NCI-H1694 treated with DMSO at 0.1 percent for 48 hours (cell line): ENCODE measurements at regions not wholly inside any gene's neighbourhood (a gene's known extent, or its start where the extent isn't known, plus 50 kb on each side); places are given as distances from the start of the nearest gene placed in this dataset.
"Not testable (repeated sequence)": the region's sequence is repeated elsewhere in the genome, so short reads cannot be mapped to it uniquely, and the experiment has no call there.

Experiments used
- DNase-seq: peaks from one replicate; lab custom pipeline; 2025; lab: John Stamatoyannopoulos, UW

GRCh38 chr16:61181982-61182381 lies 854.3 kb downstream of the CDH8 start:
- no peak for DNase-seq

DNA sequence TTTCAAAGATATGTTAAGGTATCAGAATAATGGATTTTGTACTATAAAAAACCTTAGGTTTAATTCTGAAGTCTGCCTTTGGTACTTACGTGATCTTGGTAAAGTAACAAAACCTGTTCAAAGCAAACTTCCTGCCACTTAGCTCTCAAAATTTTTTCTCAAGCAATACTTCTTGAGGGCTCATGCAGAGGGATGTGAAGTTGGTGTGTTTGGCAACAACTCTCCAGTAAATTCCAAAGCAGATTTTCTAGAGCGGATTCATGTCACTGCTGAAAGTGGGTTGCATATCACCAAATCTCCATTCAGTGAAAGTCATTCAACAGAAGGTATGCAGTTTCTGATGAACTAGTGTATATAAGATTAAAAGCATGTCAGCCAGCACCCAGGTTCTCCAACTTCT lies 856.7 kb downstream of the CDH8 start:
- DNase-seq, result no peak

DNA sequence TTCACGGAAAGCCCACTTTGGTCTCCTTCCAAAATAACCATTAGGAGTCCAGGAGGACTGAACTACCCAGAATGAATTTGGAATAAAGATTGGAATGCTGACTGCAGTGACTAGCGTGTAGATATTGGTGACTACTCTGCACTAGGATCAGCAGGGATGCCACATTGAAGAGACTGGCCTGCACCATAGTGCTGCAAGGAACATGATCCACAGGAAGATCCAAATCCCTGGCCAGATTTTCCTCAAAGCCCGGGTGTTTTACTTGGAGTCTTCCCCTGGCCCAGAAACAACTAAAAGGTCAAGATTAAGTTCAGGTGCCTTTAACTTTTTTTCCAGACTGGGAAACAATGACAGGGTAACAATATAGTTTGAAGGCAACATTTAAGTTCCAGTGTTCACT lies 870.4 kb downstream of the CDH8 start:
- DNase-seq, result no peak

DNA sequence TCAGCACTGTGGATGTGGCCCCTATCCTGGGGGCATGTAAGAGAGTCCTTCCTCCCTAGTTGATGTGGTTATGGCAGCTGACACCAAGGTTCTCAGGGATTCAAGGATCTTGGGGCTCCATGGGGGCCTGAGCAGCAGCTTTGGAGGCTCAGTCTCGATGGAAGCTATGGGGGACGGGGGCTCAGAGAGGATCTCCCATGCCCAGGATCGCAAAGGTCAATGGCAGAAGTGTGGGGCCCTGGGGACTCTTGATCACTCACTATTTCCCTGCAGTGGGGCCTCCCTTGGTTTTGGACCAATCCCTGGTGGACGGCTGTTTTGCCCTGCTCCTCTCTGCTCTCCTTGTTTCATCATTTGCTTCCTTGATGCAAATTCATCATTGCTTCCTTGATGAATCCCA lies 885.9 kb downstream of the CDH8 start:
- DNase-seq, result no peak

DNA sequence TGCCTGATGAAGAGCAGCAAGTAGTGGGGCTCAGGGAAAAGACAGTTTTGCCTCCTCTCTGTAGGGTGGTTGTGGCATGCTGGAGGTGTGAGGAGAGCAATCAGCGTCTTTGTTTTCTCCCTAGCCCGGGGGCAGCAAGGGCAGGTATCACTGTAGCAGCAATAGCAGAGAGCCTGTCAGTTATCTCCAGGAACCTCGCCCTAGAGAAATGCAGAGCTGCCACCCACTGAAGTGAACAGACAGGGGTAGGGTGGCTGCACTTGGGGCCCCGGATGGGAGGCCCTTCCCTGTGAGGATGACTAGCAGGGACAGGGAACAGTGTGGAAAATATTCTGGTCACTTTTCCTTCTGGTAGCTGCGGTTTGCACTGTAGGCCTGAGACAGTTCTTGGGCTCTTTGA lies 886.5 kb downstream of the CDH8 start:
- no peak for DNase-seq

GRCh38 chr16:61148930-61149329 lies 887.3 kb downstream of the CDH8 start:
- no peak for DNase-seq

DNA sequence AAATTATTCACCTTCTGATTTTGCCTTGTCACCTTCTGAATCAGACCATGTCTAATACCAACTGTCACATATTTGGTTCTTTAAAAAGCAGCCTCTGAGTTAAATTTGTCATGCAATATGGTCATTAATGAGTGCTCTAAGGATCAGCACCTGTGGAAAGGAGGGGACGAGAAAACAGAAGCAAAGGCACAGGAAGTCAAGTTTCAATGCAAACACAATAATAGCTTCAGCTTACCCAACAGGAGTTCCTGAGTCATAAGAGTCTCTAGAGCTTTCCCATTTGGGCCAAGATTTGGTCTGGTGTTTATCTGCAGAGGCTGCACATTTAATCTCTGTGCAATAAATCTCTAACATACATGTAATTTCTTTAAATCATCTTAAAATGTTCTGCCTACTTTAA lies 889.8 kb downstream of the CDH8 start:
- DNase-seq, result no peak

DNA sequence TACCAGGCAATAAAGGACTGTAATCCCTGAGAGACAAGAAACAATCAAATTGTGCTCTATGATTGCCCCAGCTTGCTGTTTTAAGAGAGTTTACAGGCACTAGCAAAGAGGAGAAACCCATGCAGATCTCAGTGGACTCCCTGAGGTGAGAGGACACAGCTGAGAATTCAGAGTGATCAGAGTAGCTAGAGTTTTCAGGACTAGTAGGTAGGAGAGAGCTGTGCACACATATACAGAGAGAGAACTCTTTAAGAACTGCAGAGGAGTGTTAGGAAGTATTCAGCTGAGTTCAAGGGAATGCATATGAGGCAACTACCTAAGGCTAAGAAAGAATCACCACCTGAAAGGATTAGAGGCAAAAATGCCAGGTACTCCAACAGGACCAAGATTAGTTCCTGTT lies 904.8 kb downstream of the CDH8 start:
- no peak for DNase-seq

DNA sequence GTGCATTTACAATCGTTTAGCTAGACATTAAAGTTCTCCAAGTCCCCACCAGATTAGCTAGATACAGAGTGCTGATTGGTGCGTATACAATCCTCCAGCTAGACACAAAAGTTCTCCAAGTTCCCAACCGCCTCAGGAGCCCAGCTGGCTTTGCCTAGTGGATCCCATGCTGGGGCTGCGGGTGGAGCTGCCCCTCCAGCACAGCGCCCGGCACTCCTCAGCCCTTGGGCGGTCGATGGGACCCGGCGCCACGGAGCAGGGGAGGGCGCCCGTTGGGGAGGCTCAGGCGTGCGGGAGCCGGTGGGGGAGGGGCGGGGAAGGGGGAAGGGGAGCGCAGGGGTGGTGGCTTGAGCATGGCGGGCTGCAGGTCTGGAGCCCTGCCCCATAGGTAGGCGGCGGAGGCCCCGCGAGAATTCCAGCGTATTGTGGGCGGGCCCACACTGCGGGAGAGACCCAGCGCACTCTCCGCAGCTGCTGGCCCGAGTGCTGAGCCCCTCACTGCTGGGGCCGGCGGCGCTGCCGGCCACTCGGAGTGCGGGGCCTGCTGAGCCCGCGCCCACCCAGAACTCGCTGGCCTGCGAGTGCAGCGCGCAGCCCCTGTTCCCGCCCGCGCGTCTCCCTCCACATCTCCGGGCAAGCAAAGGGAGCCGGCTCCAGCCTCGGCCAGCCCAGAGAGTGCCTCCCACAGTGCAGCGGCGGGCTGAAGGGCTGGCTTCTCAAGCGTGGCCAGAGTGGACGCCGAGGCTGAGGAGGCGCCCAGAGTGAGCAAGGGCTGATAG lies 907.5 kb downstream of the CDH8 start:
- DNase-seq, result no peak

GRCh38 chr16:61105544-61105943 lies 930.7 kb downstream of the CDH8 start:
- no peak for DNase-seq

- no peak for DNase-seq
Measured at GRCh38 chr16:61098505-61098904, 937.7 kb downstream of the CDH8 start.

- DNase-seq, result not testable (repeated sequence)
Measured at GRCh38 chr16:61091300-61091699, 944.9 kb downstream of the CDH8 start.

- DNase-seq, result no peak
Measured at GRCh38 chr16:61083711-61084110, 952.5 kb downstream of the CDH8 start.

DNA sequence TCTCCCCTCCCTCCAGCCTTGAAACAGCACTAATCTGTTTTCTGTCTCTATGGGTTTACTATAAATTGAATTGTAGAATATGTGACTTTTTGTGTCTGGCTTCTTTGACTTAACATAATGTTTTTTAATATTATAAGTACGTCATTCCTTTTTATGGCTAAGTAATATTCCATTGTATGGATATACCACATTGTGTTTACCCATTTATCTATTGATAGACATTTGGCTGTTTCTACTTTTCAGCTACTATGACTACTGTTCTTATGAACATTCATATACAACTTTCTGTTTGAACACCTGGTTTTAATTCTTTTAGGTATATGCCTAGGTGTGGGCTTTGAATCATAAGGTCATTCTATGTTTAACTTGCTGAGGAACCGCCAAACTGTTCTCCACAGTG lies 961.9 kb downstream of the CDH8 start:
- DNase-seq, result no peak

DNA sequence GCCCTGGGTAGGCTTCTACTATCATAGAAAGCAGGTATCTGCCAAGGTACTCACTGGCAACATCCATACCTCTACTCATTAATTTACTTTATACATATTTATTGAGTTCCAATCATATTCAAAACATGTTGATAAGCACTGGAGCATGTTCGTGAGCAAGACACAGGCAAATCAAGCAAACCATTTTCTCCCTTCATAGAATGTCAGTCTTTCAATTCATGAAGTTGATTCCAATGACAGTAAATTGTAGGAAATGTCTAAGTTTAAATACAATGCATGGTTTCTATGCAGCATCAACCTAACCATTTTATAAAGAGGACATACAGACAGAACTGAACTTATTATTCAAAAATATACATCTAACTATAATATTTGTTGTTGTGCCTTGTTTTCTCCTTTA lies 978.6 kb downstream of the CDH8 start:
- no peak for DNase-seq

- no peak for DNase-seq
Measured at GRCh38 chr16:61050547-61050946, 985.7 kb downstream of the CDH8 start.

- DNase-seq, result no peak
Measured at GRCh38 chr16:61045931-61046330, 990.3 kb downstream of the CDH8 start.

DNA sequence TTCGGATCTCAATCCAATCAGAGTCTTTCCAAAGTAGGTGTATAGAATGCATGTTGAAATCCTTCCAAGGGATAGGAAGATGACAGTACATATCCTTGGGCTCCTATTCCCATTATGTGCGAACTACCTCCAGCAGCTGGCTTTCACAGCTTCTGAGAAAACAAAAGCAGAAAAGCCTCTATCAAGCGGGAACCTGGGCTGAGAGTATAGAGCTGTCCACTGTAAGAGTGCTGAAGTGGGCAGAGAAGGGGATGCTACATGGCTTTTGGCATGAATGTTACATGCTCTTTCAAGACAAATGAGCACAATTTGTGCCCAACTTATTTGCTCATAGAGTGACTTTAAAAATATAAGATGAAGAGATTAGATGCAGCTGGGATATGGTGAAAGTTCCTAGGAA lies 993.5 kb downstream of the CDH8 start:
- DNase-seq, result no peak

GRCh38 chr16:61030616-61031015 lies 1005.6 kb downstream of the CDH8 start:
- no peak for DNase-seq

GRCh38 chr16:61024180-61024900 lies 1011.9 kb downstream of the CDH8 start:
- no peak for DNase-seq

GRCh38 chr16:61014869-61015268 lies 1021.4 kb downstream of the CDH8 start:
- DNase-seq, result no peak

DNA sequence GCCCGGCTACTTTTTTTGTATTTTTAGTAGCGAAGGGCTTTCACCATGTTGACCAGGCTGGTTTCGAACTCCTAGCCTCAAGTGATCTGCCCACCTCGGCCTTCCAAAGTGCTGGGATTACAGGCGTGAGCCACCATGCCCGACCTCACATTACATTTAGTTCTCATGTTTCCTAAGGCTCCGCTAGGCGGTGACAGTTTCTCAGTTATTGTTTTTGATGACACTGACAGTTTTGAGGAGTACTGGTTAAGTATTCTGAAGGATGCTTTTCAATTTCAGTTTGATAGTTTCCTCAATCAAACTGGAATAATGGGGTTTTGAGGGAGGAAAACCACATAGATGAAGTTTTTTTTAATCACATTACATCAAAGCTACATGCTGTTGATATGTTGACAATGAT lies 1028.5 kb downstream of the CDH8 start:
- DNase-seq, result no peak

GRCh38 chr16:61005952-61006351 lies 1030.3 kb downstream of the CDH8 start:
- DNase-seq, result no peak
